Muscle layer of duodenum (tissue), 2 donors: ENCODE measurements at regions not wholly inside any gene's neighbourhood (a gene's known extent, or its start where the extent isn't known, plus 50 kb on each side); places are given as distances from the start of the nearest gene placed in this dataset.
"Not testable (repeated sequence)": the region's sequence is repeated elsewhere in the genome, so short reads cannot be mapped to it uniquely, and the experiment has no call there.

Experiments used
- H3K27ac ChIP-seq: one replicate; pipeline ENCODE4 v1.7.0; 2013; ENCODE audit warnings: mild to moderate bottlenecking, low read length
- H3K27me3 ChIP-seq: one replicate; pipeline ENCODE4 v1.7.0; 2013; ENCODE audit warnings: low read depth, mild to moderate bottlenecking, control low read depth, low read length
- H3K36me3 ChIP-seq, 2 donors: one replicate each; pipeline ENCODE4 v1.7.0; 2013; ENCODE audit warnings: low read length in 2 of 2, control low read depth in 1 of 2, mild to moderate bottlenecking in 1 of 2; ENCODE audit not compliant: insufficient read depth in 2 of 2, control insufficient read depth in 1 of 2
- H3K4me1 ChIP-seq, 2 donors: one replicate each; pipeline ENCODE4 v1.7.0; 2013; ENCODE audit warnings: low read length in 2 of 2, mild to moderate bottlenecking in 2 of 2, control low read depth in 1 of 2, moderate library complexity in 1 of 2; ENCODE audit not compliant: insufficient read depth in 2 of 2, control insufficient read depth in 1 of 2
- H3K4me3 ChIP-seq, 2 donors: one replicate each; pipeline ENCODE4 v1.7.0; 2013; ENCODE audit warnings: low read length in 2 of 2, low read depth in 1 of 2, mild to moderate bottlenecking in 1 of 2
- H3K9me3 ChIP-seq, 2 donors: one replicate each; pipeline ENCODE4 v1.7.0; 2013; ENCODE audit warnings: low read length in 2 of 2, control low read depth in 1 of 2, mild to moderate bottlenecking in 1 of 2; ENCODE audit not compliant: control insufficient read depth in 1 of 2
- donor health status: healthy.

DNA sequence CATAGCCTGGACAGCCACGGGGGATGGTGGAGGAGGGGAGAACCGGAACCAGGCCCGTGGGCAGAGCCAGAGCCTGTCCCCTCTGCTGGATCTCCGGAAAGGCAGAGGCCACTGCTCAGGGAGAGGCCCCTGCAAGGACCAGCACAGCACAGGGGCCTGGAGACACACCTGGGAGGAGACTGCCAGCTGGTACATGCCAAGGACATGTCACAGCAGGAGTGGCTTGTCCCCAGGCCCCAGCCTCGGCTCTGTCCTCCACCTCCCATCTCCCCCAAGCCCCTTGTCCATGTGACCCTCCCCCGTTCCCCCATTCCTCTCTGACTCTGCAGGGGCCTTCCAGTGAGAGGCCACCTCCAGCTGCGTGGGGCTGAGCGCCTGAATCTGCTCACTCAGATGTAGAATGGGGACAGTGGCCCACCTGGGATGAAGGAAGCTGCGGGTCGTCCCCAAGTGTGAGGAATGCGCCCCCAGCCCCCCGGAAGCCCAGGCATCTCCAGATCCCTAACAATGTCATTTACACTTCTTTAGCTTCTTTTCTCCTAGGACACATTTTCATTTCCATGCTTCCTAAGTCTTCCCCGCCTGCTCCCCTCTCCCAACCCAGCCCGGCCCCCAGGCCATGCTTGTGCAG is 349.6 kb upstream of the IRX2 start:
- Histone ChIP-seq H3K4me1 (peaks cover 0 to 4% of the 10 kb centered on the region in 2 donors), H3K27ac (no peak overlapping the region), H3K36me3 (no peaks in the 10 kb centered on the region), H3K4me3 (no peak overlapping the region), H3K27me3 (peaks cover 7% of the 10 kb centered on the region), H3K9me3 (no peaks in the 10 kb centered on the region)

DNA sequence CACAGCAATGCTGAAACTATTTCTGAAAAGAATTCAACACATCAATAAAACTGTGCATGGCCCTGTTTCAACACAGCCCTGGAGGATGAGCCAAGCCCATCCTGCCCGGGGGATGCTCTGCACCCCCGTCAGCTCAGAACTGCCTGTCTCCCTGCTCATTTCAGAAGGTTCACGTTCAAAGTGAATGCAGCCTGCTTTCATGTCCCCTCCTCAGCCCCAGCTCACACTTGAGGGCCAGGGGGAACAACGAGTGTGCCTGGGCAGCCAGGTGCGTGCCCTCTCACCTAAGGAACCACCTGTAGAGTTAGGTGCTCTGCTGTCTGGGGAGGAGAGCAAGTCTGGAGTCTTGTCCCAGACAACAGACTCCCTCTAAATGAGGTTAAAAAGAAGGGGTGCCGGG is 348.5 kb upstream of the IRX2 start:
- Histone ChIP-seq H3K4me3 (no peak overlapping the region), H3K9me3 (no peaks in the 10 kb centered on the region), H3K4me1 (peaks cover 0 to 4% of the 10 kb centered on the region in 2 donors), H3K36me3 (no peaks in the 10 kb centered on the region), H3K27me3 (no peaks in the 10 kb centered on the region), H3K27ac (no peak overlapping the region)

DNA sequence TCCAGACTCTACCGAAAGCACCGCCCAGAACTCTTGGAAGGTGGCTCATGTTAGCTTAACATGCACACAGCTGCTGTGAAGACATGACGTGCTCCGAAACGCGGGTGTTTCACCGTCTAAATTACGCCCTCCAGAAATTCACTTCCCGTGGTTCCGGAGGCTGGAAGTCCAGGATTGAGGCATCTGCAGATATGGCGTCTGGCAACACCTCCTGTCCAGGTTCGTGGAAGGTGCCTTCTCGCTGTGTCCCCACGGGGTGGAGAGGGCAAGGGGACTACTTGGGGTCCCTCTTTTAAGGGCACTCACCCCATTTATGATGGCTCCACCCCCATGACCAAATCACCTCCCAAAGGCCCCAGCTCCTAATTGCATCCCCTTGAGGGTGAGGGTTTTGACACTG is 348.0 kb upstream of the IRX2 start:
- no peak overlapping the region for H3K27ac ChIP-seq

DNA sequence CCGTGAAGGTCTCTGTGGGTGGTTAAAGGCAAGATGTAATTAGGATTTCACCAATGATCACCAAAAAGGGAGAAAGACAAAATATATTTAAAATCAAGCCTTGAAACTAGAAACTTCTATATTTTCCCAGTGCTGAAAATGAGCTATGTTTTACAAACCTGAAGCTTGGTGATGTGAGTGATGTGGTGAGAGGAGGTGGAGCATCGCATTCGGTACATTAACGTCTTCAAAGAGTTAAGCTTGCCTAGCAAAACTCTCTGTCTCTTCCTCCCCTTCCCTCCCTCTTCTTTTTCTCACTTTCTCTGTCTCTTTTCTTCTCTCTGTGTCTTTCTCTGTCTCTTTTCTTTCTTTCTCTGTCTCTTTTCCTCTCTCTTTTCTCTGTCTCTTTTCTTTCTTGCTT is 347.3 kb upstream of the IRX2 start:
- Histone ChIP-seq H3K4me3 (no peak overlapping the region), H3K36me3 (no peaks in the 10 kb centered on the region), H3K27me3 (no peaks in the 10 kb centered on the region), H3K27ac (no peak overlapping the region), H3K9me3 (no peaks in the 10 kb centered on the region), H3K4me1 (peaks cover 0 to 4% of the 10 kb centered on the region in 2 donors)

More for the DNA sequence above, 348.0 kb upstream of the IRX2 start:
- Histone ChIP-seq H3K9me3 (no peaks in the 10 kb centered on the region), H3K4me1 (peaks cover 0 to 4% of the 10 kb centered on the region in 2 donors), H3K36me3 (no peaks in the 10 kb centered on the region), H3K27me3 (no peaks in the 10 kb centered on the region), H3K4me3 (no peak overlapping the region)

DNA sequence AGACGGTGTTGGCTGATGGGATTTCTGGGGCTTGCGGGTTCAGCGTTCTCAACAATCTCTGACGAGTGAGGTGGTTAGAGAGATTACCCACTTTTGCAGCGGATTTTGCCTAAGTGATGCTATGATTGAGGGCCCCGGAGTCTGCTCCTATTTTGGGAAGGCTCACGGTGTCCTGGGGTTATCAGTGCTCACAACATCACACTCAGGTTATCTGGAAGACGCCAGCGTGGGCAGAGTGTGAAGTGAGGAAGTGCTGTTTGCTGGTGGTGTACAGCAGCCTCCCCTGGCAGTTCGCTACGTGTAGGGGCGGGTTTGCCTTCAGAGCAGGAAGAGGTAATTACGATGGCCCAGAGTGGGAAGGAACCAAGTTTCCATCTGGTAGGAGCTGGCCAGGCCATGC is 341.2 kb upstream of the IRX2 start:
- Histone ChIP-seq H3K4me1 (no peaks in the 10 kb centered on the region), H3K36me3 (no peaks in the 10 kb centered on the region), H3K4me3 (no peak overlapping the region), H3K27ac (no peak overlapping the region), H3K27me3 (no peaks in the 10 kb centered on the region), H3K9me3 (no peaks in the 10 kb centered on the region)

DNA sequence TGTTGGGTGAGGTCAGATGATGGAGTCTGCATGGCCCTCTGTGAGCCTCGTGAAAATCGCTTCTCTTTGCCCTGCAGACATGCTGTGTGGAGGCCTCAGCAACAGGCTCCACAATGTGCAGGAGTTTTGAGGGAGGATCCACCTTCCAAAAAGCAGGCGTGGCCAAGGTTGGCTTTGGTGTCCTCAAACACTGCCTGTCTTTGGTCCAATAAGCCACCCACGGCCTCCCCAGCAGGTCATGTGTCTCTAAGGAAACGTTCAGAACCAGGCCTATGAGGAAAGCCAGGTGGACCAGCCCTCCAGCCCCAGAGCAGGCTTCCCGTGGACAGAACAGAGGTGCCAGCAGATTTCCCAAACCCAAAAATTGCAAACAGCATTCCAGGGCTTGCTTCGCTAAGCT is 340.7 kb upstream of the IRX2 start:
- Histone ChIP-seq H3K27ac (no peak overlapping the region), H3K27me3 (no peaks in the 10 kb centered on the region), H3K9me3 (no peaks in the 10 kb centered on the region), H3K4me1 (no peaks in the 10 kb centered on the region), H3K36me3 (no peaks in the 10 kb centered on the region), H3K4me3 (no peak overlapping the region)

DNA sequence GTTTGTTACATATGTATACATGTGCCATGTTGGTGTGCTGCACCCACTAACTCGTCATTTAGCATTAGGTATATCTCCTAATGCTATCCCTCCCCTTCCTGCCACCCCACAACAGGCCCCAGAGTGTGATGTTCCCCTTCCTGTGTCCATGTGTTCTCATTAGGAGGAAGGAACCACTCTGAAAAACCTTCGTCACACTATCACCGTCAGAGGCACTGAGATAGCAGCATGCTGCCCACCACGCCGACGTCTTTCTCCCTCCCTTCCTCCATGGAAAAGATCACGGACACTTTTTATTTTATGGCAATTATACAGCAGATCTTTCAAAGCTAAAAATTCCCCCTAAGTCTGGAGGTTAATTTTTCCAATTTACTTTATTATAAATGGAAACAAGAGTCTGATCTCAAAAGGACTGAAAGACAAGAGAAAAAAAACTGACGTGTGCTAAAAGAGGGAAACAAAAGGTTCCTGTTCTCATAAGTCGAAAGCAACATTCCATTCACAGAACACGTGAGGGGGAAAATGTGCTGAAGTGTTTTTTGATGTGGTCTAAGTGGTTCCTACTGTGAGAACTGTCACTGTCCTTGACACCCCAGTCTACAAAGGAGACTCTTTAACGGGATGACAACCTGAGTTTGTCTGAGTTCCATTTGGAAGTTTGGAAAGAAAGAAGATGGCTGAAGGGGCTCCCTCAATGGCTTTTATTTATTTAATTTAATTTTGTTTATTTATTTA is 339.7 kb upstream of the IRX2 start:
- Histone ChIP-seq H3K36me3 (no peaks in the 10 kb centered on the region), H3K4me3 (no peak overlapping the region), H3K9me3 (no peaks in the 10 kb centered on the region), H3K4me1 (no peaks in the 10 kb centered on the region), H3K27ac (no peak overlapping the region), H3K27me3 (no peaks in the 10 kb centered on the region)

DNA sequence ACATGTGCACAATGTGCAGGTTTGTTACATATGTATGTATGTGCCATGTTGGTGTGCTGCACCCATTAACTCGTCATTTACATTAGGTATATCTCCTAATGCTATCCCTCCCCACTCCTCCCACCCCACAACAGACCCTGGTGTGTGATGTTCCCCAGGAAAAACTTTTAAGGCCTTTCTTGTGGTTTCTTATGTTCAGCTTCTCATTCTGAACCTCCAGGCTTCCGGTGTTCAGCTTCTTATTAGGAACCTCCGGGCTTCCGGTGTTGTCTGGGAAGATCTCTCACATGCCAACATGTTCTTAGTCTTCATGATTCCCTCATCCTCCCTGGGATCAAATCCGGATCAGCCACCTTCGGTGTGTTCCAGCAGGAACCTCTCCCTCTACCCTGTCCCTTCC is 338.8 kb upstream of the IRX2 start:
- not testable (repeated sequence) for H3K27me3 ChIP-seq, H3K4me1 ChIP-seq, H3K4me3 ChIP-seq, H3K27ac ChIP-seq, H3K9me3 ChIP-seq, H3K36me3 ChIP-seq

DNA sequence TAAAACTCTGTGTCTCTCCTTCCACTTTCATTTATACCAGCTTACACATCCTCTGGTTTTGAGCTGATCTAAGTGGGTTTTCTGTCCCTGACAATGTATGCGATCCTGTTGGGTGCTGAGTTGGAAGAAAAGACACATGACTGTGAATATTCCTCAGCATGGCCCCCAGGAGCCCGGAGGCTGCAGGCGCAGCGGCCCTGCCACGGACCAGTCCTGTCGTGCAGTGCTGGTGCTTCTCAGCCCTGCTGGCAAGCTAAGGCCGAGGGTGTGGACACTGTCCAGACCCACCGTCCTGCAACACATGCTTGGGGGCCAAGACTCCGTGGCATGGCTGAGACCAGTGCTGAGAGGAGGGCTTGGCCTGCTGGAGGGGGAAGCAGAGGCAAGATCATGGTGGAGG is 328.9 kb upstream of the IRX2 start:
- Histone ChIP-seq H3K4me1 (no peaks in the 10 kb centered on the region), H3K27me3 (no peaks in the 10 kb centered on the region), H3K9me3 (peaks cover 3 to 13% of the 10 kb centered on the region in 2 donors), H3K36me3 (no peaks in the 10 kb centered on the region), H3K27ac (no peak overlapping the region), H3K4me3 (no peak overlapping the region)

DNA sequence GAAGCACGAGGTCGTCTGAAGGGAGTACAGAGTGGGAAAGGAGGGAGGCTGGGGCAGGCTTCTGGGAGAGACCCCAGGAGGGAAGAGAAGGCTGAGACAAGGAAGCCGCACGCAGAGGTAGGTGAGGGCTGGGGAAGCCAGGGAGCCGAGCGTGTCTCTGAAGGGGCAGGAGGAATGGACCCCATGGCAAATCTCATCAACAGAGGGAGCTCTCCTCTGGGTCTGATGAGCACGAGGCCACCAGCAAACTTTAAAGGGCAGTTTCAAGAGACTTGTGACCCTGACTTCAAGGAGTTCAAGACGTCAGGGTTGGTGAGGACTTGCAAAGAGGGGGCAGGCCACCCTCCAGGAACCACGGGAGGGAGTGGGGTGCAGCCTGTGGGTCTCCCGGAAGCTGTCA is 326.2 kb upstream of the IRX2 start:
- Histone ChIP-seq H3K4me3 (no peak overlapping the region), H3K9me3 (peaks cover 3 to 24% of the 10 kb centered on the region in 2 donors), H3K4me1 (no peaks in the 10 kb centered on the region), H3K27ac (no peak overlapping the region), H3K27me3 (no peaks in the 10 kb centered on the region), H3K36me3 (no peaks in the 10 kb centered on the region)

DNA sequence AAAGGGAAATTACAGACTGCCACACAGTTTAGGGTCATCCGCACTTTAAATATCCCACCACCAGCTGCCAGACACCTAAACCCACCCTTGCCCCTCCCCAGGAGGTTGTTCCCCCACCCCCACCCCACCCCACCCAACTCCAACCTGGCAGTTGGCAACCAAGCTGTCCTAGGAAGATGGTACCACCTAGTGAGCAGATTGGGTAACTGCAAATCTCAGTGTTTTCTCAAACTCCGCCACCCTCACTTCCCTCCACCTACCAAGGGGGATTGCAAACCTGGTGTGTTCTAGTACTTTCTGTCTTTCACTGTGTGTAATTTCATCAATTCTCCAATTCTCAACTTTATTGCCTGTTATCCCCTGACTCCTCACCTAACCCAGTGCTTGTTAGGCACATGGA is 323.8 kb upstream of the IRX2 start:
- Histone ChIP-seq H3K4me3 (peak overlapping the region in 1 of 2 donors; percentile 7), H3K36me3 (no peaks in the 10 kb centered on the region), H3K9me3 (peaks cover 3 to 28% of the 10 kb centered on the region in 2 donors), H3K27ac (no peak overlapping the region), H3K27me3 (no peaks in the 10 kb centered on the region), H3K4me1 (no peaks in the 10 kb centered on the region)

DNA sequence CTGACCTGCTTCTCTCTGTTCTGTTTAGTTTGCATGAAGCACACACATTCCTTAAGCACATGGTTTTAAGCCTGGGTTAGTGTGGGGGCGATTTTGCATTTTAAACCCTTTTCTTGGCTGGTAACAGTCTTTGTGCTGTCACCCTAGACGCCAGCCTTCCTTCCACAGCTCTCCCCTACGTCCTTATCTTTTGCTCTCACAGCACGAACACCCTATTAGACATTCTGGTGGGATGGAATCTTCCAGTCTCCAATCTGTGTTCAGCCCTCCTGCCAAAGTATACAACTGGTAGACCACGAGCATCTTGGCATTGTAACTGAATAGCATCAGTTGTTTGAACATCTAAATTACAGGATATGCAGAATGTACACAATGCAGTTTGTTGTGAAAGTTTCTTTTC is 316.9 kb upstream of the IRX2 start:
- no peaks in the 10 kb centered on the region for H3K4me1 ChIP-seq
- H3K27ac ChIP-seq = no peak overlapping the region
- H3K4me3 ChIP-seq = no peak overlapping the region
- no peaks in the 10 kb centered on the region for H3K36me3 ChIP-seq
- H3K27me3 ChIP-seq = no peaks in the 10 kb centered on the region
- peaks cover 0 to 9% of the 10 kb centered on the region in 2 donors for H3K9me3 ChIP-seq
